H1 (cell line): ENCODE measurements at regions not wholly inside any gene's neighbourhood (a gene's known extent, or its start where the extent isn't known, plus 50 kb on each side); places are given as distances from the start of the nearest gene placed in this dataset.

ENCODE experiments used
- CTCF ChIA-PET: fragments of 300-600 bp; sonication (Branson Sonifier 250); formaldehyde crosslinking; loops from one replicate; lab custom pipeline; 2021; ENCODE audit not compliant: partially characterized antibody; lab: Charles Lee
- POLR2A ChIA-PET: fragments of 300-600 bp; sonication (Branson Sonifier 250); formaldehyde crosslinking; loops from one replicate; lab custom pipeline; 2021; ENCODE audit warnings: inconsistent platforms; ENCODE audit not compliant: partially characterized antibody; lab: Charles Lee
- DNase-seq, 2 experiments: peaks; one replicate each; pipeline versions ENCODE4 v3.0.0 to v3.0.0-alpha.2; 2010 to 2022; ENCODE audit warnings: low spot score in 2 of 2, low read depth in 1 of 2, mixed read lengths in 1 of 2
- FAIRE-seq: peaks from 2 replicates; lab custom pipeline; 2011; peaks lifted over from hg19 to GRCh38; lab: Jason Lieb, UNC
- H2AFZ ChIP-seq: 2 replicates; pipeline ENCODE4 v1.8.1; 2012; ENCODE audit warnings: low read length, inconsistent platforms
- H2AK5ac ChIP-seq: 2 replicates; pipeline ENCODE4 v1.6.1; 2013; ENCODE audit warnings: low read depth, low read length
- H2BK120ac ChIP-seq: replicated peaks from 2 replicates; pipeline ENCODE3; 2013; ENCODE audit warnings: low read depth, low read length, inconsistent platforms
- H2BK12ac ChIP-seq: 2 replicates; pipeline ENCODE4 v1.6.1; 2013; ENCODE audit warnings: low read depth, low read length
- H2BK15ac ChIP-seq: 2 replicates; pipeline ENCODE4 v1.6.1; 2013; ENCODE audit warnings: low read length
- H2BK20ac ChIP-seq: 2 replicates; pipeline ENCODE4 v1.6.1; 2013; ENCODE audit warnings: low read length
- H2BK5ac ChIP-seq: 2 replicates; pipeline ENCODE4 v1.6.1; 2013; ENCODE audit warnings: low read depth, low read length
- H3K14ac ChIP-seq: 2 replicates; pipeline ENCODE4 v1.6.1; 2013; ENCODE audit warnings: inconsistent platforms; ENCODE audit not compliant: insufficient read length
- H3K18ac ChIP-seq: 2 replicates; pipeline ENCODE4 v1.6.1; 2013; ENCODE audit warnings: low read length; ENCODE audit errors: extremely low read depth
- H3K23ac ChIP-seq: 2 replicates; pipeline ENCODE4 v1.6.1; 2013; ENCODE audit warnings: inconsistent platforms; ENCODE audit not compliant: insufficient read length
- H3K23me2 ChIP-seq: 2 replicates; pipeline ENCODE4 v1.6.1; 2013; ENCODE audit warnings: low read depth, low read length
- H3K27ac ChIP-seq: 2 replicates; pipeline ENCODE4 v1.6.1; 2011; ENCODE audit warnings: low read depth, low read length, inconsistent platforms
- H3K27me3 ChIP-seq, 4 experiments: replicated peaks in 1 of 4; 1 replicate in 1 of 4; 2 replicates in 3 of 4; pipeline versions ENCODE4 v1.6.1 to v1.8.1; 2011 to 2013; ENCODE audit warnings: low read length in 3 of 4, mild to moderate bottlenecking in 3 of 4, inconsistent platforms in 2 of 4, mixed read lengths in 2 of 4, moderate library complexity in 1 of 4; ENCODE audit not compliant: control insufficient read depth in 3 of 4, insufficient read depth in 3 of 4; ENCODE audit errors: extremely low read depth in 1 of 4
- H3K36me3 ChIP-seq, 4 experiments: 2 replicates each; pipeline versions ENCODE4 v1.6.1 to v1.8.1; 2011 to 2013; ENCODE audit warnings: mild to moderate bottlenecking in 4 of 4, low read length in 3 of 4, moderate library complexity in 2 of 4, control low read depth in 1 of 4, inconsistent platforms in 1 of 4; ENCODE audit not compliant: insufficient read depth in 4 of 4, control insufficient read depth in 2 of 4
- H3K4ac ChIP-seq: replicated peaks from 2 replicates; pipeline ENCODE3; 2013; ENCODE audit warnings: low read length, low read depth, mixed read lengths, inconsistent platforms; ENCODE audit not compliant: insufficient read length
- H3K4me1 ChIP-seq, 4 experiments: replicated peaks in 1 of 4; 1 replicate in 1 of 4; 2 replicates in 3 of 4; pipeline versions ENCODE4 v1.6.1 to v1.8.1; 2011 to 2013; ENCODE audit warnings: low read length in 3 of 4, inconsistent platforms in 2 of 4, mixed read lengths in 1 of 4; ENCODE audit not compliant: insufficient read depth in 4 of 4, control insufficient read depth in 3 of 4
- H3K4me2 ChIP-seq, 2 experiments: 2 replicates each; pipeline versions ENCODE4 v1.6.1 to v1.8.1; 2011 to 2013; ENCODE audit warnings: low read depth in 2 of 2, low read length in 2 of 2, control low read depth in 1 of 2, inconsistent platforms in 1 of 2, mild to moderate bottlenecking in 1 of 2; ENCODE audit not compliant: insufficient read depth in 1 of 2
- H3K4me3 ChIP-seq, 4 experiments: fragments of 200-600, 300-600 bp in 1 of 4; sonication (generic), shearing (Covaris generic), sonication (Bioruptor Twin) in 1 of 4; 2 replicates each; pipeline versions ENCODE4 v1.5.1 to v1.8.1; 2011 to 2016; ENCODE audit warnings: low read length in 4 of 4, low read depth in 3 of 4, control low read depth in 2 of 4, inconsistent platforms in 2 of 4, mild to moderate bottlenecking in 2 of 4, mixed read lengths in 1 of 4, moderate library complexity in 1 of 4; ENCODE audit not compliant: insufficient read depth in 2 of 4; ENCODE audit errors: extremely low read depth in 1 of 4
- H3K56ac ChIP-seq: replicated peaks from 2 replicates; pipeline ENCODE3; 2013; ENCODE audit warnings: low read depth, mild to moderate bottlenecking, mixed read lengths, low read length, inconsistent platforms; ENCODE audit not compliant: insufficient read length
- H3K79me1 ChIP-seq: 2 replicates; pipeline ENCODE4 v1.6.1; 2013; ENCODE audit warnings: low read depth, low read length, control low read depth
- H3K79me2 ChIP-seq, 2 experiments: 2 replicates each; pipeline versions ENCODE4 v1.6.1 to v1.8.1; 2012 to 2013; ENCODE audit warnings: low read length in 2 of 2, mild to moderate bottlenecking in 2 of 2, inconsistent platforms in 1 of 2; ENCODE audit not compliant: insufficient read depth in 2 of 2, control insufficient read depth in 1 of 2
- H3K9ac ChIP-seq, 4 experiments: replicated peaks in 1 of 4; 1 replicate in 1 of 4; 2 replicates in 3 of 4; pipeline versions ENCODE4 v1.6.1 to v1.8.1; 2011 to 2013; ENCODE audit warnings: low read depth in 3 of 4, low read length in 3 of 4, control low read depth in 2 of 4, mild to moderate bottlenecking in 2 of 4, moderate library complexity in 2 of 4, inconsistent platforms in 1 of 4; ENCODE audit errors: extremely low read depth in 1 of 4
- H3K9me3 ChIP-seq, 2 experiments: 2 replicates each; pipeline versions ENCODE4 v1.6.1 to v1.8.1; 2012 to 2013; ENCODE audit warnings: mild to moderate bottlenecking in 2 of 2, moderate library complexity in 2 of 2, control low read depth in 1 of 2, inconsistent platforms in 1 of 2, low read depth in 1 of 2, low read length in 1 of 2, mixed read lengths in 1 of 2; ENCODE audit not compliant: insufficient read depth in 2 of 2
- H4K20me1 ChIP-seq, 2 experiments: replicated peaks in 1 of 2; 2 replicates each; pipeline versions ENCODE3 to v1.8.1; 2011 to 2013; ENCODE audit warnings: inconsistent platforms in 2 of 2, low read length in 2 of 2, mild to moderate bottlenecking in 1 of 2; ENCODE audit not compliant: insufficient read depth in 2 of 2, control insufficient read depth in 1 of 2
- H4K5ac ChIP-seq: 2 replicates; pipeline ENCODE4 v1.6.1; 2013; ENCODE audit warnings: low read length, low read depth, mixed read lengths, inconsistent platforms; ENCODE audit not compliant: insufficient read length
- H4K8ac ChIP-seq: 2 replicates; pipeline ENCODE4 v1.8.0; 2013; ENCODE audit warnings: mild to moderate bottlenecking, moderate library complexity, low read length, inconsistent platforms; ENCODE audit not compliant: insufficient read depth; ENCODE audit errors: extremely low read depth
- H4K91ac ChIP-seq: replicated peaks from 2 replicates; pipeline ENCODE3; 2013; ENCODE audit warnings: low read length, mixed read lengths, inconsistent platforms; ENCODE audit not compliant: insufficient read length
- BACH1 ChIP-seq: IDR thresholded peaks from 2 replicates; pipeline ENCODE4 v1.6.1; 2012; ENCODE audit warnings: low read length, improper control_type of control experiment
- HDAC2 ChIP-seq, 2 experiments: fragments of 300-600 bp in 1 of 2; sonication (generic) in 1 of 2; IDR thresholded peaks; 2 replicates each; pipeline ENCODE4 v1.6.1; 2011 to 2012; ENCODE audit warnings: low read depth in 2 of 2, low read length in 2 of 2, mild to moderate bottlenecking in 2 of 2, moderate library complexity in 2 of 2, borderline replicate concordance in 1 of 2, inconsistent platforms in 1 of 2
- KDM5A ChIP-seq: fragments of 200-600 bp; IDR thresholded peaks from 2 replicates; pipeline ENCODE4 v1.7.1; 2012; ENCODE audit warnings: mild to moderate bottlenecking, low read length, inconsistent platforms, mixed read lengths
- NRF1 ChIP-seq: IDR thresholded peaks from 2 replicates; pipeline ENCODE4 v1.6.1; 2011; ENCODE audit warnings: mild to moderate bottlenecking, low read depth, low read length, improper control_type of control experiment
- POU5F1 ChIP-seq: IDR thresholded peaks from 2 replicates; pipeline ENCODE4 v1.6.1; 2011; ENCODE audit warnings: low read depth, mild to moderate bottlenecking, low read length, moderate library complexity
- SAP30 ChIP-seq: fragments of 300-600 bp; sonication (generic); IDR thresholded peaks from 2 replicates; pipeline ENCODE4 v1.7.1; 2012; ENCODE audit warnings: low read length, moderate library complexity, mild to moderate bottlenecking, inconsistent platforms; ENCODE audit not compliant: insufficient read depth, insufficient replicate concordance
- TCF12 ChIP-seq: IDR thresholded peaks from 2 replicates; pipeline ENCODE4 v1.6.1; 2011; ENCODE audit warnings: low read depth, mild to moderate bottlenecking, low read length
- USF2 ChIP-seq: IDR thresholded peaks from 2 replicates; pipeline ENCODE4 v1.6.1; 2011; ENCODE audit warnings: low read length, improper control_type of control experiment

DNA sequence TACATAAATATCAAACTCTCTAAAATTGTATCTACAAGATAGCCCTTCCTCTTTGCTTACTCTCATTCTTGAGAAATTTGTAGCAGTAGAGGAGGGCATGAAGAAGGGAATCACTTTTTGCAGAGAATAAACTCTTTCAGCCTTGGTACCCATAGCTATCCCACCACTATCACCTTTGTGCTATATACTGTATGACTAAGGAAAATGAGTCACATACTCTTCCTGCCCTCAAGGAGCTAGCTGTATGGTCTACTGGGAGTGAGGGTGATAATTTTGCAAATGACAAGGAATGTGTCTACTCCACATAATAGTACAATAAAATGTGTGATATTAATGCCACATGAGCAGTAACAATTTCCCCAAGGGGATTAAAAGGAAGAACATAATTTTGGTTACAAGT lies 184.6 kb upstream of the WSB1 start:
- TF ChIP-seq USF2: no peak
- TF ChIP-seq KDM5A: no peak
- TF ChIP-seq BACH1: no peak
- no peak for TF ChIP-seq SAP30
- TF ChIP-seq HDAC2 (IDR thresholded peaks at IDR 0.05; ENCODE audit: borderline replicate concordance in 1 of 2, low read depth in 2 of 2, low read length in 2 of 2): no peak
- TF ChIP-seq NRF1: no peak
- no peak for TF ChIP-seq TCF12
- TF ChIP-seq POU5F1: no peak
- H3K79me2 ChIP-seq: no peaks in the 10 kb centered on the region
- no peaks in the 10 kb centered on the region for H3K23me2 ChIP-seq
- H3K14ac ChIP-seq: no peak overlapping the region
- H3K4me1 ChIP-seq: no peaks in the 10 kb centered on the region
- FAIRE-seq (no peak), DNase-seq (no peak)
- H2BK12ac ChIP-seq: no peak overlapping the region
- H3K23ac ChIP-seq: no peak overlapping the region
- H3K4me3 ChIP-seq: no peak overlapping the region
- H3K4me2 ChIP-seq: no peak overlapping the region
- no peaks in the 10 kb centered on the region for H3K79me1 ChIP-seq
- no peak overlapping the region for H2AK5ac ChIP-seq
- no peak overlapping the region for H2BK20ac ChIP-seq
- no peak overlapping the region for H3K4ac ChIP-seq
- no peaks in the 10 kb centered on the region for H3K27me3 ChIP-seq
- peaks cover 35 to 45% of the 10 kb centered on the region in 2 experiments for H3K9me3 ChIP-seq
- no peak overlapping the region for H2BK5ac ChIP-seq
- H2BK120ac ChIP-seq: no peak overlapping the region
- H3K27ac ChIP-seq: no peak overlapping the region
- no peaks in the 10 kb centered on the region for H3K36me3 ChIP-seq
- no peak overlapping the region for H3K56ac ChIP-seq
- H3K18ac ChIP-seq: no peak overlapping the region
- CTCF ChIA-PET: no interaction called here
- H3K9ac ChIP-seq: no peak overlapping the region
- POLR2A ChIA-PET: no interaction called here
- H4K8ac ChIP-seq: no peak overlapping the region
- H4K5ac ChIP-seq: no peak overlapping the region
- no peak overlapping the region for H2AFZ ChIP-seq
- no peaks in the 10 kb centered on the region for H4K20me1 ChIP-seq
- H2BK15ac ChIP-seq: no peak overlapping the region
- no peak overlapping the region for H4K91ac ChIP-seq
